HG03432 (cell line): ENCODE measurements at regions not wholly inside any gene's neighbourhood (a gene's known extent, or its start where the extent isn't known, plus 50 kb on each side); places are given as distances from the start of the nearest gene placed in this dataset.
"Not testable (repeated sequence)": the region's sequence is repeated elsewhere in the genome, so short reads cannot be mapped to it uniquely, and the experiment has no call there.

Experiments
- ATAC-seq: cut with Tn5 transposase; IDR thresholded peaks from one replicate; pipeline ENCODE4 v1.9.1; 2021; ENCODE audit warnings: mild to moderate bottlenecking, moderate library complexity; ENCODE audit not compliant: unreplicated experiment

- ATAC-seq = no peak
Measured at GRCh38 chr9:3660936-3661335, 135.1 kb upstream of the RFX3 start.

- ATAC-seq = no peak
Measured at GRCh38 chr9:3659647-3660046, 133.8 kb upstream of the RFX3 start.

GRCh38 chr9:3658964-3659363 is 133.2 kb upstream of the RFX3 start:
- no peak for ATAC-seq

- ATAC-seq = peak; percentile 50
Measured at GRCh38 chr9:3656224-3656623, 130.4 kb upstream of the RFX3 start.

- ATAC-seq = no peak
Measured at GRCh38 chr9:3650994-3651622, 125.3 kb upstream of the RFX3 start.

GRCh38 chr9:3648722-3649246 is 123.0 kb upstream of the RFX3 start:
- ATAC-seq = no peak

GRCh38 chr9:3648266-3648665 is 122.5 kb upstream of the RFX3 start:
- no peak for ATAC-seq

- ATAC-seq = no peak
Measured at GRCh38 chr9:3647652-3648051, 121.9 kb upstream of the RFX3 start.

GRCh38 chr9:3646226-3646625 is 120.4 kb upstream of the RFX3 start:
- ATAC-seq = no peak

GRCh38 chr9:3642075-3642474 is 116.3 kb upstream of the RFX3 start:
- ATAC-seq = not testable (repeated sequence)

- no peak for ATAC-seq
Measured at GRCh38 chr9:3629495-3629894, 103.7 kb upstream of the RFX3 start.

- ATAC-seq = no peak
Measured at GRCh38 chr9:3628239-3628638, 102.4 kb upstream of the RFX3 start.

- peak; percentile 85 for ATAC-seq
Measured at GRCh38 chr9:3608011-3608410, 82.2 kb upstream of the RFX3 start.

GRCh38 chr9:3600672-3601071 is 74.9 kb upstream of the RFX3 start:
- no peak for ATAC-seq

GRCh38 chr9:3597792-3598191 is 72.0 kb upstream of the RFX3 start:
- ATAC-seq = no peak

GRCh38 chr9:3586066-3586465 is 60.3 kb upstream of the RFX3 start:
- no peak for ATAC-seq

GRCh38 chr9:3585606-3586005 is 59.8 kb upstream of the RFX3 start:
- ATAC-seq = no peak

- no peak for ATAC-seq
Measured at GRCh38 chr9:3578786-3579185, 53.0 kb upstream of the RFX3 start.

GRCh38 chr9:3576328-3576727 is 50.5 kb upstream of the RFX3 start:
- ATAC-seq = no peak

- no peak for ATAC-seq
Measured at GRCh38 chr9:3575821-3576220, 50.0 kb upstream of the RFX3 start.
